Astrocyte (in vitro differentiated cells and primary cell): ENCODE measurements at regions not wholly inside any gene's neighbourhood (a gene's known extent, or its start where the extent isn't known, plus 50 kb on each side); places are given as distances from the start of the nearest gene placed in this dataset.

Experiments used
- CTCF ChIP-seq: IDR thresholded peaks from 2 replicates; pipeline ENCODE4 v1.5.1; 2011; ENCODE audit warnings: low read depth, mild to moderate bottlenecking, inconsistent platforms, low read length, moderate library complexity; ENCODE audit not compliant: insufficient read depth
- EZH2 ChIP-seq: IDR thresholded peaks from 2 replicates; pipeline ENCODE4 v1.6.1; 2012; ENCODE audit warnings: mild to moderate bottlenecking, low read length, inconsistent platforms; ENCODE audit not compliant: insufficient read depth

GRCh38 chr10:6671976-6672375, 91.9 kb upstream of the PRKCQ start:
- TF ChIP-seq CTCF (no peak), EZH2 (no peak)
